HepG2 (cell line): ENCODE measurements at regions not wholly inside any gene's neighbourhood (a gene's known extent, or its start where the extent isn't known, plus 50 kb on each side); places are given as distances from the start of the nearest gene placed in this dataset.

Source experiments
- ATAC-seq: fragments of 200-7000 bp; cut with Tn5 transposase; 3 replicates; pipeline ENCODE4 v1.9.1; 2020; ENCODE audit warnings: mild to moderate bottlenecking, moderate library complexity
- BruUV-seq: library from RNA; stranded (reverse); fragments of 400-500 nt; replicated peaks from 2 replicates; lab custom pipeline; 2021; lab: Mats Ljungman, UMichigan
- CTCF ChIA-PET: fragments of 300-600 bp; formaldehyde crosslinking; extraction: SDS; loops from one replicate; lab custom pipeline; 2021; ENCODE audit warnings: low total read pairs, inconsistent platforms, low intra/inter-chr PET ratio; lab: Yijun Ruan, JAX
- POLR2A ChIA-PET: fragments of 350-600 bp; sonication (Branson Sonifier 250); formaldehyde crosslinking; loops from one replicate; lab custom pipeline; 2020; ENCODE audit warnings: antibody characterized with exemption, inconsistent platforms; lab: Yijun Ruan, JAX
- DNase-seq: peaks from one replicate; pipeline ENCODE4 v3.0.0-alpha.2; 2015; ENCODE audit warnings: low spot score
- FAIRE-seq: peaks from 3 replicates; lab custom pipeline; 2011; peaks lifted over from hg19 to GRCh38; lab: Jason Lieb, UNC
- H2AFZ ChIP-seq: one replicate; pipeline ENCODE4 v1.6.1; 2011; ENCODE audit warnings: low read length, inconsistent platforms
- H3K27ac ChIP-seq: fragments of 300-600 bp; 3 replicates; pipeline ENCODE4 v1.8.0; 2011; ENCODE audit warnings: mixed run types, mild to moderate bottlenecking, mixed read lengths, low read length, inconsistent platforms; ENCODE audit not compliant: insufficient read depth; ENCODE audit errors: extremely low read length
- H3K27me3 ChIP-seq, 2 experiments: fragments of 200-600 bp in 1 of 2; 2 replicates in 1 of 2; 3 replicates in 1 of 2; pipeline versions ENCODE4 v1.6.0 to v1.8.0; 2011; ENCODE audit warnings: low read length in 2 of 2, mild to moderate bottlenecking in 2 of 2, moderate library complexity in 2 of 2, inconsistent platforms in 1 of 2; ENCODE audit not compliant: insufficient read depth in 2 of 2, control insufficient read depth in 1 of 2
- H3K36me3 ChIP-seq, 2 experiments: fragments of 200-600 bp in 1 of 2; replicated peaks in 1 of 2; 2 replicates in 1 of 2; 3 replicates in 1 of 2; pipeline versions ENCODE4 v1.5.1 to v1.8.0; 2011; ENCODE audit warnings: low read length in 2 of 2, inconsistent platforms in 1 of 2; ENCODE audit not compliant: insufficient read depth in 2 of 2, control insufficient read depth in 1 of 2
- H3K4me1 ChIP-seq: 2 replicates; pipeline ENCODE4 v1.5.1; 2012; ENCODE audit warnings: low read length, inconsistent platforms; ENCODE audit not compliant: insufficient read depth
- H3K4me2 ChIP-seq: 2 replicates; pipeline ENCODE4 v1.6.0; 2011; ENCODE audit warnings: low read depth, low read length, inconsistent platforms
- H3K4me3 ChIP-seq, 3 experiments: fragments of 200-600 bp in 1 of 3; sonication (generic), shearing (Covaris generic) in 1 of 3; replicated peaks in 1 of 3; 2 replicates each; pipeline ENCODE4 v1.5.1; 2011 to 2016; ENCODE audit warnings: low read length in 3 of 3, inconsistent platforms in 2 of 3, low read depth in 2 of 3, mild to moderate bottlenecking in 2 of 3, control low read depth in 1 of 3, mixed read lengths in 1 of 3; ENCODE audit not compliant: insufficient read depth in 1 of 3
- H3K79me2 ChIP-seq: one replicate; pipeline ENCODE4 v1.6.1; 2011; ENCODE audit warnings: low read length, inconsistent platforms; ENCODE audit not compliant: insufficient read depth
- H3K9ac ChIP-seq: 2 replicates; pipeline ENCODE4 v1.6.0; 2011; ENCODE audit warnings: mild to moderate bottlenecking, low read depth, low read length, inconsistent platforms; ENCODE audit not compliant: insufficient read depth
- H3K9me3 ChIP-seq: 2 replicates; pipeline ENCODE4 v1.5.1; 2012; ENCODE audit warnings: mild to moderate bottlenecking, low read length
- H4K20me1 ChIP-seq: 2 replicates; pipeline ENCODE4 v1.6.0; 2011; ENCODE audit warnings: inconsistent platforms, mild to moderate bottlenecking, low read length, moderate library complexity; ENCODE audit not compliant: insufficient read depth
- CEBPG ChIP-seq: IDR thresholded peaks from 2 replicates; pipeline ENCODE4 v1.6.1; 2016
- FLYWCH1 ChIP-seq: sonication (generic); formaldehyde crosslinking; IDR thresholded peaks from 2 replicates; pipeline ENCODE4 v1.8.1; 2023; ENCODE audit warnings: mild to moderate bottlenecking, missing genetic modification reagents
- HMGXB3 ChIP-seq: sonication (generic); formaldehyde crosslinking; IDR thresholded peaks from 2 replicates; pipeline ENCODE4 v1.4.0; 2020; ENCODE audit warnings: missing genetic modification reagents, borderline replicate concordance
- HNF4G ChIP-seq, 2 experiments: sonication (generic) in 1 of 2; formaldehyde crosslinking in 1 of 2; IDR thresholded peaks; 2 replicates each; pipeline versions ENCODE4 v1.4.0 to v1.6.1; 2011 to 2020; ENCODE audit warnings: borderline replicate concordance in 2 of 2, low read depth in 2 of 2, mild to moderate bottlenecking in 2 of 2, low read length in 1 of 2, missing genetic modification reagents in 1 of 2, moderate library complexity in 1 of 2
- NCOR1 ChIP-seq: fragments of 200-600 bp; sonication (generic); IDR thresholded peaks from 2 replicates; pipeline ENCODE4 v1.7.0; 2017; ENCODE audit warnings: antibody characterized with exemption, low read length, borderline replicate concordance
- TFDP1 ChIP-seq: IDR thresholded peaks from 2 replicates; pipeline ENCODE4 v1.6.1; 2016; ENCODE audit warnings: missing compliant biosample characterization, missing genetic modification reagents, borderline replicate concordance
- ZBTB39 ChIP-seq: sonication (generic); formaldehyde crosslinking; IDR thresholded peaks from 2 replicates; pipeline ENCODE4 v1.5.0; 2020; ENCODE audit warnings: missing genetic modification reagents
- ZNF768 ChIP-seq: sonication (generic); formaldehyde crosslinking; IDR thresholded peaks from 2 replicates; pipeline ENCODE4 v1.4.0; 2020; ENCODE audit warnings: missing genetic modification reagents
- ZSCAN12 ChIP-seq: sonication (generic); formaldehyde crosslinking; IDR thresholded peaks from 2 replicates; pipeline ENCODE4 v1.9.0; 2021; ENCODE audit warnings: mild to moderate bottlenecking, missing genetic modification reagents
- WGBS: methylation state at CpG from one replicate; pipeline ENCODE4 v1.1.6; 2017; ENCODE audit warnings: low lambda C conversion rate; 5-methylcytosine and 5-hydroxymethylcytosine counted together
- in situ Hi-C: cut with HindIII; loops from 2 replicates; pipeline ENCODE4 v1.10.0; 2017; ENCODE audit warnings: low pct_unique_long_range_greater_than_20kb; ENCODE audit not compliant: extremely low pct_ligation_motif_present
- intact Hi-C: fragments of 100-400 bp; cut with micrococcal nuclease; formaldehyde crosslinking; loops from one replicate; pipeline ENCODE4 v1.10.0; 2022; ENCODE audit not compliant: unreplicated experiment
- TF ChIP-seq, protein P1 (sequence below): sonication (generic); formaldehyde crosslinking; IDR thresholded peaks from 2 replicates; pipeline ENCODE4 v1.4.0; 2020; ENCODE audit warnings: missing genetic modification reagents
- TF ChIP-seq, protein P2 (sequence below): IDR thresholded peaks from 2 replicates; pipeline ENCODE4 v1.6.1; 2016; ENCODE audit warnings: missing compliant biosample characterization, missing genetic modification reagents, borderline replicate concordance

DNA sequence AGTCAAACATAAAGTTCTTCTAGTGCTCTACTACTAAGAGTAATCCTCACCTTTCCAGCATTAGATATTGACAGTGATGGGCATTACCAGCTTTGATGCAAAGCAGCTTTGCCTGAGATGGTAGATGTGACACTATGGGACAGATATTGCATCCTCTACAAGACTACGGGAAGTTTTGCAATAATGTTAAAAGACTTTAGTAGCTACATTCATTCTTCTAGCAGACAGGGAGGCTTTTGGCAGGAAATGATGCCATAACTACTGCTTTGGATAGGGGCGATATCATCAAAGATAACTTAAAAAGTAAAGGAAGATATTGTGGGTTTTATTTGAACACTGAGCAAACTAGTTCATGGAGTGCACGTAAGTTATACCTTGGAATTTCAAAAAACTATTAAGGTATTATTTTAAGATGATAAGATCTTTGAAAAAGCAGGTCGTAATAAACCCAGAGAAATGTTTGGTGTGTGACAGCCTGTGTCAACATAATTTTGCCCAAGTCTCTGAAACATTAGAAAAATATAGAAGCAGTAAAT, 368.3 kb upstream of the TMPRSS15 start:
- ATAC-seq, result no peak
- Histone ChIP-seq H3K9ac (no peak overlapping the region), H2AFZ (no peak overlapping the region), H3K27me3 (no peaks in the 10 kb centered on the region), H3K4me1 (no peaks in the 10 kb centered on the region), H3K4me2 (no peak overlapping the region), H3K36me3 (no peaks in the 10 kb centered on the region), H3K79me2 (no peaks in the 10 kb centered on the region), H3K27ac (no peak overlapping the region), H3K4me3 (no peak overlapping the region), H3K9me3 (peaks cover 85% of the 10 kb centered on the region), H4K20me1 (no peaks in the 10 kb centered on the region)
- no TSS peak for BruUV-seq
- ChIA-PET CTCF (no interaction called here), POLR2A (no interaction called here)
- in situ Hi-C loops (no loop called here), intact Hi-C loops (no loop called here)
- no peak for FAIRE-seq
- WGBS, result 0% methylated on average over 4 of the region's 4 CpGs
- TF ChIP-seq ZNF768 (CRISPR knock-in tag) (no peak), HMGXB3 (CRISPR knock-in tag) (no peak), ZSCAN12 (no peak), TFDP1 (no peak), NCOR1 (no peak), HNF4G (IDR thresholded peaks at IDR 0.05; ENCODE audit: borderline replicate concordance, low read depth, low read length) (no peak), HNF4G (CRISPR knock-in tag; IDR thresholded peaks at IDR 0.05; ENCODE audit: borderline replicate concordance, low read depth) (no peak), FLYWCH1 (CRISPR knock-in tag) (no peak), ZBTB39 (no peak), CEBPG (CRISPR knock-in tag) (no peak)
- TF ChIP-seq, protein P1, sequence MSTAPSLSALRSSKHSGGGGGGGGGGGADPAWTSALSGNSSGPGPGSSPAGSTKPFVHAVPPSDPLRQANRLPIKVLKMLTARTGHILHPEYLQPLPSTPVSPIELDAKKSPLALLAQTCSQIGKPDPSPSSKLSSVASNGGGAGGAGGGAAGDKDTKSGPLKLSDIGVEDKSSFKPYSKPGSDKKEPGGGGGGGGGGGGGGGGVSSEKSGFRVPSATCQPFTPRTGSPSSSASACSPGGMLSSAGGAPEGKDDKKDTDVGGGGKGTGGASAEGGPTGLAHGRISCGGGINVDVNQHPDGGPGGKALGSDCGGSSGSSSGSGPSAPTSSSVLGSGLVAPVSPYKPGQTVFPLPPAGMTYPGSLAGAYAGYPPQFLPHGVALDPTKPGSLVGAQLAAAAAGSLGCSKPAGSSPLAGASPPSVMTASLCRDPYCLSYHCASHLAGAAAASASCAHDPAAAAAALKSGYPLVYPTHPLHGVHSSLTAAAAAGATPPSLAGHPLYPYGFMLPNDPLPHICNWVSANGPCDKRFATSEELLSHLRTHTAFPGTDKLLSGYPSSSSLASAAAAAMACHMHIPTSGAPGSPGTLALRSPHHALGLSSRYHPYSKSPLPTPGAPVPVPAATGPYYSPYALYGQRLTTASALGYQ, result no peak
- TF ChIP-seq, protein P2, sequence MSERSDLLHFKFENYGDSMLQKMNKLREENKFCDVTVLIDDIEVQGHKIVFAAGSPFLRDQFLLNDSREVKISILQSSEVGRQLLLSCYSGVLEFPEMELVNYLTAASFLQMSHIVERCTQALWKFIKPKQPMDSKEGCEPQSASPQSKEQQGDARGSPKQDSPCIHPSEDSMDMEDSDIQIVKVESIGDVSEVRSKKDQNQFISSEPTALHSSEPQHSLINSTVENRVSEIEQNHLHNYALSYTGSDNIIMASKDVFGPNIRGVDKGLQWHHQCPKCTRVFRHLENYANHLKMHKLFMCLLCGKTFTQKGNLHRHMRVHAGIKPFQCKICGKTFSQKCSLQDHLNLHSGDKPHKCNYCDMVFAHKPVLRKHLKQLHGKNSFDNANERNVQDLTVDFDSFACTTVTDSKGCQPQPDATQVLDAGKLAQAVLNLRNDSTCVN (CRISPR knock-in tag), result no peak
- no peak for DNase-seq
